ENCODE measurements at regions not wholly inside any gene's neighbourhood (a gene's known extent, or its start where the extent isn't known, plus 50 kb on each side); places are given as distances from the start of the nearest gene placed in this dataset.
"Not testable (repeated sequence)": the region's sequence is repeated elsewhere in the genome, so short reads cannot be mapped to it uniquely, and the experiment has no call there.

DNA sequence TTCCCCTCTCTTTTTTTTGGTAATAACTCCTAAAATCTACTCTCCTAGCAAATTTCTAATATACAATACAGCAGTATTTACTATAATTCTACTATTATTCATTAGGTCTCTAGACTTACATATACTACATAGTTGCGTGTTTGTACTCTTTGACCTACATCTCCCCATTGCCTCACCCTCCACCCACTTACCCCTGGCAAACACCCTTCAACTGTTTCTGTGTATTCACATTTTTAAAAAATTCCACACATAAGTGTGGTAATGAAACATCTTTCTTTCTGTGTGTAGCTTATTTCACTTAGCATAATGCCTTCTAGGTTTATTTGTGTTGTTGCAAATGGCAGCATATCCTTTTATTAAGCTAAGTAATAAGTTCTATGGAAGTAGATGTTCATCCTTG, 336.0 kb downstream of the CCDC85A start:
- DNase-seq, result no peak

DNA sequence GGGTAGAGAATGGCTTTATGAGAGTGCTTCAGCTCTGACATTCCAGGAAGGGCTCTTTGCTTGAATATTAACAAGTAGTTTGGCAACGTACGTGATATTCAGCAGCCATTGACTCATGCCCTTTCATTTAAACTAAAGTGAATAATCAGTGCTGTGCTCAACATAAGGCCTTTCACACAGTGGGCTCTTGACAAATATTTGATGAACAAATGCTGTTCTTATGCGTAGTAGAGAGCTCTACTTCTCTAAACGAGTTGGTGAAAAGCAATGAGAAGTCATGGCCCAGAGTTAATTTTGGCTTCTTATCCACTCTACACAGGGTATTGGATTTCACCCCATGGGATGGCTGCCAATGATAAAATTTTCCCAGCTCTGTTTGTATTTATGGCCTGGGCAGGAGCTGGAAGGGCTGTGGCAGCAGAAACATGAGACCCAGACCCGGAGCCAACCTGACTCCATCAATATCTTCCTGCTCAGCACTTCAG, 338.9 kb downstream of the CCDC85A start:
- DNase-seq, result no peak

DNA sequence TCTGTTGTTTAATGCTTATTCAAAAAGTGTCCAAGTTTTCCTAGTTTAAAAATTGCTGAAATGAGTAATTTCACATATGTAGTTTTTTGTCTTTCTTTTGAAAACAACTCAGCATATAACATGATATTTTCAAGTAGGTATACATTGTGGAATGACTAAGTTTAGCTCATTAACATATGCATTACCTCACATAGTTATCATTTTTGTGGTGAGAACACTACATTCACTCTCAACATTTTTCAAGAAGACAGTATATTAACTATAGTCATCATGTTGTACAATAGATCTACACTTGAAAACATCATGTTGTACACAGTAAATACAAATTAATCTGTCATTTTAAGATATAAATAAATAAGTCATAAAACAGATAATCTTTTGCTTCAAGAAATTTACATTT, 340.0 kb downstream of the CCDC85A start:
- no peak for DNase-seq

DNA sequence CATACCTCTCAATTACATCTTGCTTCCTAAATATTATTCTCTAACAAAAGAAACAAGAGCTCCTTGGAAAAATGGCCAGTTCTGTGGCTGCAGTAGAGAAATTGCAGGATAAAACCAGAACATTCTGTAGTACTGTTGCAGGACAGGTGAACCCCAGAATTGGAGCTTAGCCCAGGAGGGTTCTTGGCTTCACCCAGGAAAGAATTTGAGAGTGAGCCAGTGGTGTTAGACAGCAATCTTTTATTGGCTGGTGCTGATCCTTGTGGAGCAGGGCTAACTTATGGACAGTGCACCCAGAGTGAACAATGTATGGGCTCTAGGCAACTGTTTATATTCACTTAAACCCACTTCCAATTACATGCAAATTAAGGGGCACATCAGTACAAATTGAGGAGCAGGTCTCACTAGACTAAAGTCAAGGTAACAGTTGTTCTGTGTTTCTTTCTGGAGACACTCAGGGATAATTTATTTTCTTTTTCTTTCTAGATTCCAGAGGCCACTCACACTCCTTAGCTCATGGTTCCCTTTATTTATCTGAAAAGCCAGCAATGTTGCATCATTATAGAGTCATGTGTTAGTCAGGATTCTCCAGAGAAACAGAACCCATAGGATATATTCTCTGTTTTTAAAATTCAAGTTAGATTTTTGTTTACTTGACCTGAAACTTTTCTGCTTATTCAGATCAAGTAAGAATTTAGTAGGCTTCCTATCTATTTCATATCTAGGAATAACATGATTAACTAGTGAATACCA, 348.1 kb downstream of the CCDC85A start:
- DNase-seq, result no peak

DNA sequence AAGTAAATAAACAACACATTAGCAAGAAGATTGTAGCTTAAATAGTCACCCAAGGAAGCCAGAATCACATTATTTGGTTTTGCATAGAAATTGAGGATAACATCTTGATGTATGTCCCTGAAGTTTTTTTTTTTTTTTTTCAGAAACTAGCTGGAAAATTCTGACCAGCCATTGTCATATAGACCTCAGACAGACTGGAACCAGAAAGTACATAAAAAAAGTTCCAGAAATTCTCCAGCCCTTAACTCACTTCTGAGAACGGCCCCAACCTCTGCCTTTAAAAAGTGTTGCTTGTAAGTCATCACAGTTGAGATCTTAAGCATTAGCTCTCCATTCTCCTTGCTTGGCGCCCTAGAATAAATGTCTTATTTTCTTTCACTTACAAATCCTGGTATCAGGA, 350.5 kb downstream of the CCDC85A start:
- no peak for DNase-seq

DNA sequence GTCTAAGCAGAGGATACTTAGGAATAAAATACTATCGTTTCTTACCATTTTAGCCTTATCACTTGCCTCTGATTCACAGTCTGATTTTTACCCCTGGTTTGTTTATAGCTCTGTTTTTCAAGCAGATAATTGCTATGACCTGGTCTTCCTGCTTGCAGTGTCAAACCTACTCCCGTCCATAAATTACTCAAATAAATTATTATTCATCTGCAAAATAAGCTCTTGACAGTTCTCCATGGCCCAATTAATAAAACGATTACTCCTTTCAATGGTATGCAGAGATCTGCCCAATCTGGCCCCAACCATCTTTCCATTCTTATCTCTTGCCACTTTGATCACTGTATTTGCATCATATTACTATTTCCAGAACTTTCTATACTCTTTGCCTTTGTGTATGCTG, 354.0 kb downstream of the CCDC85A start:
- no peak for DNase-seq

DNA sequence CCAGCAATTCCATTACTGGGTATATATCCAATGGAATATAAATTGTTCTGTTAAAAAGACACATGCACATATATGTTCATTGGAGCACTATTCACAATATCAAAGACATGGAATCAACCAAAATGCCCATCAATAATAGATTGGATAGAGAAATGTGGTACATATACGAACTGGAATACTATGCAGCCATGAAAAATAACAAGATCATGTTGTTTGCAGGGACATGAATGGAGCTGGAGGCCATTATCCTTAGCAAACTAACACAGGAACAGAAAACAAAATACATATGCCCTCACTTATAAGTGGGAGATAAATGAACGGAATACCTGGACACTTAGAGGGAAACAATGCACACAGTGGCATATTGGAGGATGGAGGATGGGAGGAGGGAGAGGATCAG, 355.8 kb downstream of the CCDC85A start:
- DNase-seq, result no peak

DNA sequence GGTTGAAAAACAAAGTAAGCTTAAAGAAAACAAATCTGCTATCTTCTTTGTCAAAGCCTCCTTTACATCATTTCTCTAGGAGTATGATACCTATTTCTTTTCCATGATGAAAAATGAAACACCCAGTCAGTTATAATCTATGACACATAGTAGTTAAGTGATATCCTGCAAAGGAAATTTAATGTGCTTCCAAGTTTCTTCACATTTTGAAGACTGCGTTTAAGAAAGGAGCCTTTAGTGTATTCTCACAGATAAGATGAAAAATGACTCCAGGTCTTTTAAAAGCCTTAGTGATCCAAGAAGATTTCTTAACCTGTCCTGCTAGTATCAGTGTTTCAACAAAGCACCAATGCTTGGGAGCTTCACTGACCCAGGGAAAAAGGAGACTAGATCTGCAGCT, 356.7 kb downstream of the CCDC85A start:
- DNase-seq, result no peak

DNA sequence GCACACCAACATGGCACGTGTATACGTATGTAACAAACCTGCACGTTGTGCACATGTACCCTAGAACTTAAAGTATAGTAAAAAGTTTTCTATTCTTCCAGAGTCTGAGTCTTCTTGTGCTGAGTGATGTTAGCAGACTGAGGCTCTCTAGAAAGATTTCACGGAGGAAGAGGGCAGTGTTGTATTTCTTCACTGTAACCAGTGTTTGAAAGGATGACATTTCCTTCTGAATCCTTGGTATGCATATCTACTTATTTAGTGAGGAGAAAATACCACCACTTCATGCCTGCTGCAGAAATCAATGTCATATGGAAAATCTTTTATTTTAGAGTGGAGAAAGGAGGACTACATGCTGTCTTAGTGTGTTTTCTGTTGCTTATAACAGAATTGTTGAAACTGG, 357.1 kb downstream of the CCDC85A start:
- no peak for DNase-seq

DNA sequence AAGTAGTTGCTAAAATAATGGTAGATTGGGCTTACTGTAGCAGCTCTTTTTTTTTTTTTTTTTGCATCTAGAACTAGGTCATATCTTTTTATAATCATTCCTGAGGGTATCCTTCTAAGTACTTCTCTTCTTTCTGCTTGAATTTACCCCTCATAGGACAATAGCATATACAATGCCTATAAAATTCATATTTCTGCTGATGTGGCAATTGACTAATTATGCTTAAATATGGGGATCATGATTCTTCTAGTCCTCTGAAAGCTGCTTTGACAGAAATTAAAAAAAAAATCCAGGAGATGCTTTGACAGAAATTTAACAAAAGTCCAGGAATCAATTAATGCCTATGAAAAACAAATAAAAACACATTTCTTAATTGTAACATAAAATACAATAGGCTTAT, 358.4 kb downstream of the CCDC85A start:
- DNase-seq, result no peak

DNA sequence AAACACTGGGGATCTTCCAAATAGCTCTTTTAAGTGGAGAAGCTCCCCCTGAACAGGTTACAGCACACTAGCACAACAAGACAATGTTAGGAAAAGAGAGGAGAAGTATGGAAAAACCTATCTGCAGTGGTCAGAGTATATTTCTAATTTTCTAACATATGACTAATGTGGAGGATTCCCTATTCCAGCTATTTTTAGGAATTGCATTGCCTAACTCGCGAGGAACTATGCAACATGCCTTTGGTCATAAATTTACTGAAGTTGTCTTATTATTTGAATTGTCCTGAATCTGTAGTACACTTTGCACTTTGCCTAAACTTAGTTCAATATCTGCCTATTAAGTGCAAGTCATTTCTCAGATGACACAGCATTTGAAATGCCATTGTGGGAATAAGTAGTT, 381.4 kb downstream of the CCDC85A start:
- no peak for DNase-seq

DNA sequence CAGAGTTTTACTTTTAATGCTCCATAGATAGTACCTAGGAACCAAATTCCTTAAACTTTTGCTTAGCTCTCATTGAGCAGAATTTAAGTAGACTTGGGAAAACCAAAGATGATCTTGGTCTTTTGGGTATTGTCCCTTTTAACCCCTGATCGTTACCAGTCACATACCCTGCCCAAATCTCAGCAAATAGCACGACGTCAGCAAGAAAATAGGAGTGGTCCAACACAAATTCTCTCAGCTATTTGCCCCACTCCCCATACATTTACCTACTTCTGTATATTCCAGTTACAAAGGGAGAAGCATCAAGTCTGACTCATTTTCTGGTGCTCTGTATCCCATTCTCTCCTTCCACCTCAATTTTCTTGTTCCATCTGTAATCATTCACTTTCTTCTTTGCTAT, 387.3 kb downstream of the CCDC85A start:
- no peak for DNase-seq

DNA sequence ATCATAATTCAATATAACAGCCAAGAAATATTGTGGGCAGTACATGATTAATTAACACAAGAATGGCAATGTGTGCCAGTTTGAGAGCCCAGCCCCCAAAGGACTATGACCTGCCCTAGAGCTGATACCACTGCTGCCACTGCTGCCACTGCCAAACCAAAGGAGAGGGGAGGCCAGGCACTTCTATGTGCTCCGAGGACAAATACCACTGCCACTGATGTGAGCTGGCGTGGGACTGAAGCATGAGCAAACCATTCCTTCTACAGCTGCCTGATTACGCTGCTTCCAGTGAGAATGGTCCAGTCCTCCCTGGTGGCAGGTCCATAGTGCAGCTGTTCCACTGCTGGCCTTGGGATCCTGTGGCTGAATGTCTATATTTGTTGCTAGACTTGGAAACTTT, 392.2 kb downstream of the CCDC85A start:
- no peak for DNase-seq

DNA sequence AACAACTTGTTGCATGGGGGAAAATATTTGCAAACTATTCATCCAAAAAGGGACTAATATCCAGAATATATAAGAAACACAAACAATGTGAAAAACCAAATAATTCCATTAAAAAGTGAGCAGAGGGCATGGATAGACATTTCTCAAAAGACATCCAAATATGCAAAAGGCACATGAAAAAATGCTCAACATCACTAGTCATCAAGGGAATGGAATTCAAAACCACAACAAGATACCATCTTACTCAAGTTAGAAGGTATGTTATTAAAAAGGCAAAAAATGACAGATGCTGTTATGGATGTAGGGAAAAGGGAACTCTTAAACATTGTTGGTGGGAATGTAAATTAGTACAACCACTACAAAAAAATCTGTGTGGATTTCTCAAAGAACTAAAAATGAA, 396.5 kb downstream of the CCDC85A start:
- no peak for DNase-seq

DNA sequence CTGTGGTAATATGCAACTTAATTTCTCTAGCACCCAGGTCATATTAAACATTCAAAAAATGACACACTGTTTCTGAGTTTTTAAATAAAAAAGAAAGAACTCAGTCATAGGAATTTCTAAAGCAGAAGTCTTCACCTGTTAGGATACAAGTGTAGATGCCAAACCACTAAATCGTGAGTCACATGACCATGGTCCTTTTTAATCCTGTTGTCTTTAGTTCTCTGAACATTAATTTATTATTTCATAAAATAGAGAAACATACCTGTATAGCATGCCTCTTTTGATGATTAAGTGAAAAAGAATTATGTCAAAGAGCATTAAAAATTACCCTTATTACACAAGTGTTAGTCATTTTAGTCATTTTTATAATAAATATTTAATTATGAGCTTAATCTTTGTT, 398.8 kb downstream of the CCDC85A start:
- no peak for DNase-seq

DNA sequence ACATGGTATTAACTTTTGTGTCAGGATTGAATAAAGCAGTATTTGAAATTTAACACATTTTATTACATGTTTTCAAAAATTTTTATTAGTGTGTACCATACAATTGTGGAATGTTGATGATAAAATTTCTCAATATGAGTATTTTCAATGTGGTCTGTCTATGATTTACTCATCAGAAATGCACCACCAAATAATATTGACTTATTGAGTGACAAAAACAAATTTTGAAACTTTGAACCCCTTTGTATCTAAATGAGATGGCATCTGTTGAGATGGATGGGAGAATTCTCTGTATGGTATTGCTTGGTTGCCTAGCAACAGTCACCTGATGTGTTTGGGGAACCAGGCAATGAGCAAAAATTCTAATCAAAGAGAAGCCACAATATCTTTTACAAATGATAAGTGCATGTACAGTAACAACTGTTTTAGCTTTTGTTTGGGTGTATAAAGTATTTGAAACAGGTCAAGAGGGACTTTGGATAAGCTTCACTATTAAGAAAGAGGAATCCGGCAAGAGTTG, 400.1 kb downstream of the CCDC85A start:
- no peak for DNase-seq

DNA sequence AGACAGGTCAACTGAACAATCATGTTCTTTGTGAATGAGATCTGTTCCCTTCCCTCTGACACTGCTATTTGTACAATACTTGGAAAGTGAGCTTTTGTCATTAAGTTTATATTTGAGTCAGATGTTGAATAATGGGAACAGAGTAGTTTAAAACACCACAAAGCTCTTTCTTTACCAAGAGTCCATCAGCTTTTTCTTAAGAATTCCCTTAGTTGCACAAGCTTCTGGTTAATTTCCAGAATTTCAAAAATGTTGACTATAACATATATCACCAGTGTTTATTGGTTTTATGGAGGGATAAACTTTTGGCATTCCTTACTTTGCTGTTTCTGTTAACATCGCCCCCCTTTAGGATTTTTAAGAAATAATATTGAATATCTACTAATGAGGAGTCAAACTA, 403.7 kb downstream of the CCDC85A start:
- no peak for DNase-seq

DNA sequence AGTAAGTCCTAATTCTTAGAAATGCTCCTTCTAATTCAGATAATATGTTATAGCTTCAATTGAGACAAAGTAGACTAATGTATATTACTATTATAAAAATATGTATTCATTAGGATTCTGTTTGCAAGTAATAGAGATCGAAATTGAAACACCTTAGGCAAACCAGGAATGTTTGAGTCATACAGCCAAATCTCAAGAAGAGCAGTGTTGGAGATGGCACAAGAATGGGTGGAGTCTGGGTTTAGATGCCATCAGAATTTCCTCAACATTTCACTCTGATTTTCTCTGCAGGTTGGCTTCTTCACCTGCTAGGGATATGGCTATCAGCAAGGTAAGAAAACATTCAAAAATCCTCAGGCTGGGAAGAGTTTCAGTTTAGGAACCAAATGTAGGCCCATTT, 405.4 kb downstream of the CCDC85A start:
- no peak for DNase-seq

DNA sequence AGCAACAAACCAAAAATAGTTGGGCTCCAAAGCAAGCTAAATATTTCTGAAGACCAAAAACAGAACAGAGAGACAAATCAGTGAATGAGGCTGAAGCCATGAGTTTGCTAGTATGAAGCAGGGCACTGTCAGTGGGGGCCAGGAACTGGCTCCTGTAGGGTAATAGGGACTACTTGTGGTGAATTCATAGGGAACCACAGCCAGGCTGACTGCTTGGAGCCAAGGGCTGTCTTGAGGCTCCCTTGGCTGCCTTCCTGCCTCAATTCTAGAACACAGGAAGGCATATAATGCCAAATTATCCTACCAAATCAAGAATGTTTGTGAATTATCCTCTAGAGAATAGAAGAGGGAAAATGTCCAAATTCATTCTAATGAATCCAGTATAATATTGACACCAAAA, 406.0 kb downstream of the CCDC85A start:
- no peak for DNase-seq

DNA sequence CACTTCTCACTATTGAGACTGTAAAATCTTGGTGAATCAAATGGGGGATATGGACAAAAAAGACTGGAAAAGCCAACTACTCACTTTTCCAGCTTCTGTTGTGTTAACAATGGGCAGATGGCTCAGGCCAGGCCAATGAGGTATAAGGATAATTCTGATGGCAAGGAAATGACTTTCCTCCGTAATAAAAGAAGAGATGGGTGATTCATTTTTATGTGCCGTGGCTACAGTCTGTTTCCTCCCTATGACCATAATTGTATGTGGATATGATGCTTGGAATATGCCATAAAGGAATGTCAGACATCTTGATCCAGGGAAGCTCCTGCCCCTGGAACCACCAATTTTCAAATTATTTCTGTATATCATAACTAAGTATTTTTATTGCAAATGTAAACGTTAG, 406.8 kb downstream of the CCDC85A start:
- DNase-seq, result no peak

DNA sequence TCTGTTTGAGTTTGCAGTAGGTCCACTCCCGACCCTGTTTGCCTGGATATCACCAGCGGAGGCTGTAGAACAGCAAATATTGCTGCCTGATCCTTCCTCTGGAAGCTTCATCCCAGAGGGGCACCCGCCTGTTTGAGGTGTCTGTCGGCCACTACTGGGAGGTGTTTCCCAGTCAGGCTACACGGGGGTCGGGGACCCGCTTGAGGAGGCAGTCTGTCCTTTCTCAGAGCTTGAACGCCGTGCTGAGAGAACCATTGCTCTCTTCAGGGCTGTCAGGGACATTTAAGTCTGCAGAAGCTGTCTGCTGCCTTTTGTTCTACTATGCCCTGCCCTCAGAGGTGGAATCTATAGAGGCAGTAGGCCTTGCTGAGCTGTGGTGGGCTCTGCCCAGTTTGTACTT, 422.3 kb downstream of the CCDC85A start:
- not testable (repeated sequence) for DNase-seq

DNA sequence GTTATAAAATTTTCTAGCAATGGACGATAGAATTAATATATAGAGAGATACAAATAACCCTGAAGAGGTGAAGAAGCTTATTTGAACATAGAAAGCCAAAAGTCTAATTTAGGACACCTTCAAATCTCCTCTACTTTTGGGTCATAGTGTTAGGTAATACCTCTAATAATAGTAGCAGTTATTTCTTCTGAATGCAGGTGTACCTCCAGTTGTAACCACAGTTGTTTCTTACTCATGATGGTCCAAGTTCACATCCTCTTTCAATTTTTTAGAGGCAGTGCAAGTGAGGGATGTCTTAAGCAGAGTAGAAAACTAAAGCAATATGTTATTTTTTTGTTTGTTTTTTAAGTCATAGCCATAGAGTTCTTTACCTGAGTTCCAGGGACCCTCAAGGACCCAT, 429.5 kb downstream of the CCDC85A start:
- DNase-seq, result no peak

DNA sequence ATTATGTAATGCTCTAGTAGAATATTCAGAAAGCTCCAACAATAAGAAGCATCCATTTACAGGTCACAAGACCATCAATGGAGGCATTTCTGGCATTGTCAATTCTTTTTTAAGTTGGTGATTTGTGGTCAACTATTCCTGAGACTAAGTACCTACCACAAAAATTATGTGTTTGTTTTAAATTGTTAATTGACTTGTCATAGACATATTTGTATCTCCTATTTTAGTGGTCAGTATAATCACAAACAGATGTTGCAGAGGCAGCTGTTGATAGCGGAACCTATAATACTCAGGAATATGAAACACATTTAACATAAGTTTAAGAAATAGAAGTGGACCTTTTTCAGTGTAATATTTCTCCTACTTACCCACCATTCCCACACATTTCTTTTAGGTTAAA, 430.1 kb downstream of the CCDC85A start:
- no peak for DNase-seq

DNA sequence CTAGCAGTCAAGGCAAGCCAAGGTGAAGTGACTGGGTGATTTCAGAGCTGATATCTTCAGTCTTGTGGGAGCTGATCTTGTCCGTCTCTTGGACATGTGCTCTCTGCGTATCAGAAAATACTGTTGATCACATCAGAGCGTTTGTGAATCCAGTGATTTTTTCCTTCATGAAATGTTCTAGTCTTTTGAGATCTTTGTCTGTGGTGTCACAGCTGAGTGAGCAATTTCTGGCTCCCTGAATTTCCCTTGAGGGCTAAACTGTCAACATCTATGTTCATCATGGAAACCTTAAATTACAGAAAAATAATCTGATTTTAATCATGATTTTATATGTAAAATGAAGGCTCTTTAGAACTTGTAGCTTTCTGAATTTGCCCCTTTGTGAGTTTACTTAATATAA, 432.0 kb downstream of the CCDC85A start:
- no peak for DNase-seq

DNA sequence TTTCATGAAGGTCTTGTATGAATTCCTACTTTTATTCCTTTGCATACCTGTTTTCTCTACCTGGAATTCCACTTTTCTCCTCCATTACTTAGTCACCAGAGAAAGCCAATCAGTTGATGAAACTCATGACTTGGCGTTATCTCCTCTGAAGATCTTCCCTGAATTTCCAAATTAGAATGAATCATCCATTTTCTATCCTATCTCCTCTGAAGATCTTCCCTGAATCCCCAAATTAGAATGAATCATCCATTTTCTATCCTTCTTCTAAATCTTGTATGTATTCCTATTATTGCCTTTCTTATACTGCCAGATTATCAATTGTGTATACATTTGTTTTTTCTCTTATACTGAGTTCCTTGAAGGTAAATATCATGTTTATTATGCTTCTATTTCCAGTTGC, 440.4 kb downstream of the CCDC85A start:
- DNase-seq, result no peak

All from CD4-positive, alpha-beta T cell treated with Interleukin-12 subunit alpha and Interleukin-12 subunit beta, for 1 hour (primary cell).